Esophagus muscularis mucosa (tissue), 4 donors: ENCODE measurements at regions not wholly inside any gene's neighbourhood (a gene's known extent, or its start where the extent isn't known, plus 50 kb on each side); places are given as distances from the start of the nearest gene placed in this dataset.

Experiments used
- DNase-seq: peaks from one replicate; pipeline ENCODE4 v3.0.0-alpha.2; 2017; ENCODE audit errors: extremely low spot score
- H3K27ac ChIP-seq, 4 donors: fragments of 200-600 bp; sonication (generic); replicated peaks in 1 of 4; 1 replicate in 3 of 4; 2 replicates in 1 of 4; pipeline ENCODE4 v1.5.1; 2016 to 2019; ENCODE audit warnings: mild to moderate bottlenecking in 1 of 4
- H3K27me3 ChIP-seq, 4 donors: fragments of 200-600 bp; sonication (generic); one replicate each; pipeline versions ENCODE4 v1.5.1 to v1.6.0; 2016 to 2019
- H3K36me3 ChIP-seq, 4 donors: fragments of 200-600 bp; sonication (generic); one replicate each; pipeline ENCODE4 v1.5.1; 2016 to 2019
- H3K4me1 ChIP-seq, 4 donors: fragments of 200-600 bp; sonication (generic); one replicate each; pipeline ENCODE4 v1.5.1; 2016 to 2019
- H3K4me3 ChIP-seq, 4 donors: fragments of 200-600 bp; sonication (generic); 1 replicate in 2 of 4; 2 replicates in 2 of 4; pipeline ENCODE4 v1.5.1; 2016 to 2019; ENCODE audit warnings: mild to moderate bottlenecking in 4 of 4, moderate library complexity in 1 of 4
- H3K9me3 ChIP-seq, 4 donors: fragments of 200-600 bp; sonication (generic); 1 replicate in 3 of 4; 2 replicates in 1 of 4; pipeline ENCODE4 v1.5.1; 2016 to 2019
- EP300 ChIP-seq: sonication (generic); formaldehyde crosslinking; IDR thresholded peaks from one replicate; pipeline ENCODE4 v1.6.1; 2017; ENCODE audit warnings: antibody characterized with exemption
- POLR2A ChIP-seq: fragments of 450-650 bp; IDR thresholded peaks from one replicate; pipeline ENCODE4 v1.6.1; 2017; ENCODE audit warnings: antibody characterized with exemption, moderate library complexity, mild to moderate bottlenecking, low read depth
- POLR2AphosphoS5 ChIP-seq, 2 donors: sonication (generic); formaldehyde crosslinking; IDR thresholded peaks; one replicate each; pipeline ENCODE4 v1.6.1; 2017; ENCODE audit warnings: antibody characterized with exemption in 2 of 2
- WGBS: methylation state at CpG from one replicate; pipeline ENCODE4 v1.1.5; 2018; 5-methylcytosine and 5-hydroxymethylcytosine counted together
- intact Hi-C: fragments of 100-400 bp; cut with DNase I; formaldehyde crosslinking; loops from one replicate; pipeline ENCODE4 v1.15.1; 2023
- TF ChIP-seq, protein P1 (sequence below), 3 experiments: fragments of 200-600 bp in 2 of 3; fragments of 450-650 bp in 1 of 3; sonication (generic) in 2 of 3; IDR thresholded peaks; one replicate each; pipeline ENCODE4 v1.5.1; 2017 to 2019; ENCODE audit warnings: antibody characterized with exemption in 3 of 3, mild to moderate bottlenecking in 2 of 3, moderate library complexity in 1 of 3

DNA sequence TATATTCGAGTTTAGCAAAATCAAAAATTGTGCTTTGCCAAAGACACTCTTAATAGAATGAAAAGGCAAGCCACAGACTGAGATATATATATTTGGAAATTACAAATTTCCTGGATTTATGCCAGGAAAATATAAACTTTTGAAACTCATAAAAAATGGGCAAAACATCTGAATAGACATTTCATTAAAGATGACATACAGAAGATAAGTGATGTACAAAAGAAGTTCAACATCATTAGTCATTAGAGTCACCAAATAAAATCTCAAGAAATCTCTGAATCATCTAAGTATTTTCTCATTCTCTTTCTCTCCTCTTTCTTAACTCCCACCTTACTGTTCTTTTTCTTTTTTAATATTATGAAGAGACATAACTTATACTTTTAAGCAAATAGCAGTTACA, 921.1 kb downstream of the DSC3 start:
- no peak overlapping the region for H3K4me3 ChIP-seq
- intact Hi-C loops, result no loop called here
- no peak overlapping the region for H3K27ac ChIP-seq
- no peak for TF ChIP-seq POLR2AphosphoS5 (IDR thresholded peaks at IDR 0.05)
- TF ChIP-seq, protein P1, sequence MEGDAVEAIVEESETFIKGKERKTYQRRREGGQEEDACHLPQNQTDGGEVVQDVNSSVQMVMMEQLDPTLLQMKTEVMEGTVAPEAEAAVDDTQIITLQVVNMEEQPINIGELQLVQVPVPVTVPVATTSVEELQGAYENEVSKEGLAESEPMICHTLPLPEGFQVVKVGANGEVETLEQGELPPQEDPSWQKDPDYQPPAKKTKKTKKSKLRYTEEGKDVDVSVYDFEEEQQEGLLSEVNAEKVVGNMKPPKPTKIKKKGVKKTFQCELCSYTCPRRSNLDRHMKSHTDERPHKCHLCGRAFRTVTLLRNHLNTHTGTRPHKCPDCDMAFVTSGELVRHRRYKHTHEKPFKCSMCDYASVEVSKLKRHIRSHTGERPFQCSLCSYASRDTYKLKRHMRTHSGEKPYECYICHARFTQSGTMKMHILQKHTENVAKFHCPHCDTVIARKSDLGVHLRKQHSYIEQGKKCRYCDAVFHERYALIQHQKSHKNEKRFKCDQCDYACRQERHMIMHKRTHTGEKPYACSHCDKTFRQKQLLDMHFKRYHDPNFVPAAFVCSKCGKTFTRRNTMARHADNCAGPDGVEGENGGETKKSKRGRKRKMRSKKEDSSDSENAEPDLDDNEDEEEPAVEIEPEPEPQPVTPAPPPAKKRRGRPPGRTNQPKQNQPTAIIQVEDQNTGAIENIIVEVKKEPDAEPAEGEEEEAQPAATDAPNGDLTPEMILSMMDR (IDR thresholded peaks at IDR 0.05), result no peak
- no peak for TF ChIP-seq EP300
- no peak for TF ChIP-seq POLR2A
- DNase-seq, result no peak
- H3K36me3 ChIP-seq, result no peaks in the 10 kb centered on the region
- H3K4me1 ChIP-seq, result no peaks in the 10 kb centered on the region
- no peaks in the 10 kb centered on the region for H3K27me3 ChIP-seq
- WGBS, result 60% methylated on average over 1 of the region's 1 CpG
- H3K9me3 ChIP-seq, result peaks cover 0 to 11% (median 9%) of the 10 kb centered on the region in 4 donors

DNA sequence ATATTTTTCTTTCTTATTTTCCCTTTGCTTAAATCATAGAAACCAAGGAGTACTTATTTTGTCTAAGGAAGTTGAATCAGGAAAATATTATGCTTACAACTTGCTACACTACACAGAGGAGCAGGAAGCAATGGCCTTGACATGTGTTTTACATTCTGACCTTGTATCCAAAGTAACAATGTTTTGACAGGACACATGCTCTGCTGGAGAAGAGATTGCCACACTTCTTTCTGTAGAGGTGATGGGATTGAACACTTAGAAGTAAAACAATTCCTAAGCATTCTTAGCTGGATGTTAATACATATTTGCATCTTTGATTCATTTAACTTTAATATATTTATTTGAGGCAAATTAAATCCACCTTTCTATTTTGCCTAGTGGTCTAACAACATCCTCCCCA, 929.1 kb downstream of the DSC3 start:
- H3K27me3 ChIP-seq, result no peaks in the 10 kb centered on the region
- no peak overlapping the region for H3K4me3 ChIP-seq
- no peak for TF ChIP-seq POLR2A
- TF ChIP-seq, protein P1 (IDR thresholded peaks at IDR 0.05), result no peak
- TF ChIP-seq EP300, result no peak
- no peak for TF ChIP-seq POLR2AphosphoS5 (IDR thresholded peaks at IDR 0.05)
- H3K27ac ChIP-seq, result no peak overlapping the region
- intact Hi-C loops, result no loop called here
- no peak for DNase-seq
- no peaks in the 10 kb centered on the region for H3K36me3 ChIP-seq
- H3K9me3 ChIP-seq, result peaks cover 0 to 5% (median 1%) of the 10 kb centered on the region in 4 donors
- H3K4me1 ChIP-seq, result no peaks in the 10 kb centered on the region

DNA sequence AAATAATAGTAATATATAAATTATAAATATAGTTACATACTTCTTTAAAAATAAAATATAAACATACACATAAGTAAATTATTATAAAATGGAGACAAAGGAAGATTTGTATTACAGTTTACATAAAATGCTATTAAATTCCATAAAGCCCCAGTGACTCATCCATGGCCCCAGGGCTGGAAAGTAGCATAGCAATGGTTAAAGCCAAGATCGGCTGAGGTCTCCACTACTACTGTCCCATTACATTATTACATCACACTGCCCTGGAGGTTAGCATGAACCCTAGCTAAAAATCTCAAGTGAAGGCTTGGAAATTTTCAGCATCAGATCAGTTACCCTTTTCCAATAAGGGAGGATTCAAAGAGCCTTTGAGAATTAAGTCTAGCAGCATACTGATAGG, 936.2 kb downstream of the DSC3 start:
- no peaks in the 10 kb centered on the region for H3K36me3 ChIP-seq
- H3K4me3 ChIP-seq, result no peak overlapping the region
- no peaks in the 10 kb centered on the region for H3K4me1 ChIP-seq
- WGBS, result 68% methylated on average over 1 of the region's 1 CpG
- no peaks in the 10 kb centered on the region for H3K27me3 ChIP-seq
- no peak overlapping the region for H3K27ac ChIP-seq
- DNase-seq, result no peak
- no peaks in the 10 kb centered on the region for H3K9me3 ChIP-seq
- intact Hi-C loops, result no loop called here
- TF ChIP-seq, protein P1 (IDR thresholded peaks at IDR 0.05), result no peak
- TF ChIP-seq EP300 (no peak), POLR2A (no peak), POLR2AphosphoS5 (IDR thresholded peaks at IDR 0.05) (no peak)

DNA sequence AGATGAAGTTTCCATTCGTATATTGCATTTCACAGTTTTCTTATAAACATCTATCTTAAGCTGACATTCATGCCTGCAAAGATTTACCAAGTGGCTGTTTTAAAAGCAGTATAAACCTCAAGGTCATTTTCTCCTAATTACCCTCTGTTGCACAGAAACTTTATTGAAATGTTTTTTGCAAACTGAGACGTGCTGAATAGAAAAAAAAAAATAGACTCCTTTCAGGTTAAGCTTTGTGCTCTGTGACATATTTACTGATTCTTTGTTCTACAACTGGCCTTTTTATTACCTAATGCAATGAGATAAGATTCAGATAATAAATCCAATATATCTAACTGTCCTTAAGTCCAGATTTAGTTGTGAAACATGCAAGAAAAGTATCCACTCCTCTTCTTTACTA, 938.7 kb downstream of the DSC3 start:
- intact Hi-C loops, result no loop called here
- no peak overlapping the region for H3K27ac ChIP-seq
- WGBS, result 31% methylated on average over 2 of the region's 2 CpGs

DNA sequence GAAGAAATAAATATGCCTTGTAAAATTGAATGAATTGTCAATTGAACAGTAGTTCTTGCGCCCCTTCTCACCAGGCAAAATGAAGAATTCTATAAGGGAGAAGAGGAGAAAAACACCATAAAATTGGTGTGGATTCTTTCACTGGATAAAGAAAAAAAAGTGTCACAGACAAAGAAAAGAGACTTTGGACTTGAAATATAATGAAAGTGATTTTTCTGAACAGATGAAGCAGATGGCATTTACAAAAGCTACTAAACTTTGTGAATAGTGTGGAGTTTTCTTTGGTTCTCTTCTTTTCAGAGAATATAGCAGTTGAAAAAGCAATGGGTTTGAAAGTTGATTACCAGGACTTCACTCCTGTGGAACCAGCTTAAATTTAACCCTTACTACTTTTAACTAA, 945.7 kb downstream of the DSC3 start:
- intact Hi-C loops, result no loop called here
- Histone ChIP-seq H3K27me3 (no peaks in the 10 kb centered on the region), H3K36me3 (no peaks in the 10 kb centered on the region), H3K4me1 (no peaks in the 10 kb centered on the region), H3K9me3 (no peaks in the 10 kb centered on the region), H3K27ac (no peak overlapping the region), H3K4me3 (no peak overlapping the region)
- no peak for TF ChIP-seq POLR2AphosphoS5 (IDR thresholded peaks at IDR 0.05)
- TF ChIP-seq POLR2A, result no peak
- TF ChIP-seq, protein P1 (IDR thresholded peaks at IDR 0.05), result no peak
- TF ChIP-seq EP300, result no peak
- no peak for DNase-seq
- 77% methylated on average over 1 of the region's 1 CpG for WGBS

More for the DNA sequence above, 938.7 kb downstream of the DSC3 start:
- TF ChIP-seq, protein P1 (IDR thresholded peaks at IDR 0.05), result no peak
- TF ChIP-seq POLR2AphosphoS5 (IDR thresholded peaks at IDR 0.05) (no peak), POLR2A (no peak), EP300 (no peak)
- no peak for DNase-seq
- Histone ChIP-seq H3K36me3 (no peaks in the 10 kb centered on the region), H3K4me3 (no peak overlapping the region), H3K27me3 (no peaks in the 10 kb centered on the region), H3K9me3 (no peaks in the 10 kb centered on the region), H3K4me1 (no peaks in the 10 kb centered on the region)
